ENCODE measurements at regions not wholly inside any gene's neighbourhood (a gene's known extent, or its start where the extent isn't known, plus 50 kb on each side); places are given as distances from the start of the nearest gene placed in this dataset.
"Not testable (repeated sequence)": the region's sequence is repeated elsewhere in the genome, so short reads cannot be mapped to it uniquely, and the experiment has no call there.

DNA sequence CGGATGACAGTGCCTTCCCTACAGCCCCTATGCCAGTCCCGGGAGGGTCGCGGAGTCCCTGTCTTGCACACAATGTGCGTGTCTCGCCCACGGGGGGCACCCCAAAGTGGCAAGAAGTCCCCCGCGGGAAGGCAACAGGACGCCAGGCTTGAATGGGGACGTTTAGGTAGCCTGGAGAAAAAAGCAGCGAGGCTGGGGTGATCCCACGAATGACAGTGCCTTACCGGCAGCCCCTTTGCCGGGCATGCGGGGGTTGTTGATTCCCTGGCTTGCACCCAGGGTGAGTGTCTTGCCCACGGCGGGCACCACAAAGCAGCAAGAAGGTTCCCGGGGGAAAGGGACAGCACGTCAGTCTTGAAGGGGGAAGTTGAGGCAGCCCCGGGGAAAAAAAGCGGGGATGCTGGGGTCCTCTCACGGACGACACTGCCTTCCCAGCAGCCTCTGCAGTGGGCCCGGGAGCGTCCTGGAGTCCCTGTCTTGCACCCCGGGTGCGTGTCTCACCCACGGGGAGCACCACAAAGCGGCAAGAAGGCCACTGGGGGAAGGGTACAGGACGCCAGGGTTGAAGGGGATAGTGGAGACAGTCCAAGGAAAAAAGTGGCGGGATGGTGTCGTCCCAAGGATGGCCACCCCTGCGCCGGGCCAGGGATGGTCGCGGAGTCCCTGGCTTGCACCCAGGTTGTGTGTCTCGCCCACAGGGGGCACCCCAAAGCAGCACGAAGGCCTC, 156.8 kb upstream of the ALG10B start:
- DNase-seq, result peak; percentile 39

DNA sequence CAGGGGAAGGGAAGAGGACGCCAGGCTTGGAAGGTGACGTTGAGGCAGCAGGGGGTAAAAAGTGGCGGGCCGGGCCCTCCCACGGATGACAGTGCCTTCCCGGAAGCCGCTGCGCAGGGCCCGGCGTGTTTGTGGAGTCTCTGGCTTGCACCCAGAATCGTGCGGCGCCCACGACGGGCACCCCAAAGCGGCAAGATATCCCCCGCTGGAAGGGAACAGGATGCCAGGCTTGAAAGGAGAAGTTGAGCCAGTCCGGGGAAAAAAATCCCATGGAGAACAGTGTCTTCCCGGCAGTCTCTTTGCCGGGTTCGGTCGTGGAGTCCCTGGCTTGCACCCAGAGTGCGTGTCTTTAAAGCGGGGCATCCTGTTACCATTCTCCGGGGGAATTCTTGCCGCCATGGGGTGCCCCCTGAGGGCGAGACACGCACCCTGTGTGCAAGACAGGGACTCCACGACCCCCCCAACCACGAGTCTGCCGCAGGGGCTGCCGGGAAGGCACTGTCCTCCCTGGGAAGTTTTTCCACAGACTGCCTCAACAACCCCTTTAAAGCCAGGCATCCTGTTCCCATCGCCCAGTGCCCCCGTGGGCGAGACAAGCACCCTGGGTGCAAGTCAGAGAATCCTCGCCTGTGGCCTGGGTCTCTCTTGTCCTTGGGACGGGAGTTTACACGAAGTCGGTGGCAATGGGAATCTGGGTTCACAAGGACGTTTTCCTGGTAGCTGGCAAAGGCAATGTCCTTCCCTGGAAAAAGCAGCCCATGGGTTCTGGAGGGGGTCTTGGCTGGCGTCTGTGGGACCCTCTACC, 156.1 kb upstream of the ALG10B start:
- DNase-seq, result peak; percentile 62

DNA sequence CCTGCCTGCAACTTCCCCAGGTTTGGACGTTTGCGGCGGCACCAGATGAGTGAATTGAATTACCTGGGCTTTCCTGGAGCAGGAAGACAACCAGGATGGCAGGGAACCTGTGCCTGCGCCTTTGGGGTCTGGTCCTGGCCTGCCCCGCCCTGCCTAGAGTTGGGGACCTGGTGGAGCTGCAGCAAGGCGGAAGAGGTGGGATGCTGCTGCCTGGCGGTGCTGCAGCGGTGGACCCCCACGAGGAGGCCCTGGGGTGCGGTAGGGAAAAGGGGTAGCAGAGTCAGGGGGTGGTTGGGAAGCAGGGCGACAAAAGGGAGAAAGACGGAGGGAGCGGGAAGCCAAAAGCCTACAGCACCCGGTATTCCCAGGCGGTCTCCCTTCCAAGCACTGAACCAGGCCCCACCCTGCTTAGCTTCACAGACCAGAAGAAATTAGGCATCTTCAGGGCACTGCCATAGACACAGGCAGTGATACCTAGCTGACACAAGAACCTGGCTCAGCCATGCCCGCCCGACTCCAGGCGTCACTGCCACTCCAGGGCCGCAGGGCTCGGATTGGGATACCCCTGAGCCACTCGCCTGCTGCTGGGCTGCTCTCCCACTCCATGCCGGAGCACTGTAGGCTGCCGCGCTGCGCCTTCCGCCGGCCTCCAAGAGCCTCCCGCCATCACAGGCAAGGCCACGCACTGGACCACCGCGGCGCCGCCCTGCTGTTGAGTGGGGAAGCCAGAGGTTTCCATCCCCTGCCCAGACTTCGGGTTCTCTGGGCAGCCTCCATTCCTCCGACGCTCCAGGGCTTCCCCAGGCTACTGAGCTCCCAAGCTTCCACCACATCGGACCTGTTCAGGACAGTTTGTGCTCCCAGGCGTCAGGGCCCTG, 155.2 kb upstream of the ALG10B start:
- peak; percentile 15 for DNase-seq

DNA sequence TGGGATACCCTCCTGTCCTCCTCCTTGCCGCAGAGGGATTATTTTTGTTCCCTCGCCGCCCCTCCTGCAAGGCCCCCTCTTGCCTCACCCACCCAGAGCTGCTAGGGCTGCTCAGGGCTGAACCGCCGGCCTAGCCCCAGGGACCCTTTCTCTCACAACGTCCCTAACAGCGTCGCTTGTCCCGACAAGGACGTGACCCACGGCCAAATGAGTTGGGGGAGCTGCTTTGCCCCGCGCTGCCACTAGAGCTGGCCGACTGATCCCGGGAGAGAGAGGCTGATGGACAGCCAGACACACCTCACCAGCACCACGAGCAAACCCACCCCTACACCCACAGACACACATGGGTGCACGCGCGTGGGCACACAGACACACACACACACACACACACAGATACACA, 154.6 kb upstream of the ALG10B start:
- DNase-seq, result no peak

DNA sequence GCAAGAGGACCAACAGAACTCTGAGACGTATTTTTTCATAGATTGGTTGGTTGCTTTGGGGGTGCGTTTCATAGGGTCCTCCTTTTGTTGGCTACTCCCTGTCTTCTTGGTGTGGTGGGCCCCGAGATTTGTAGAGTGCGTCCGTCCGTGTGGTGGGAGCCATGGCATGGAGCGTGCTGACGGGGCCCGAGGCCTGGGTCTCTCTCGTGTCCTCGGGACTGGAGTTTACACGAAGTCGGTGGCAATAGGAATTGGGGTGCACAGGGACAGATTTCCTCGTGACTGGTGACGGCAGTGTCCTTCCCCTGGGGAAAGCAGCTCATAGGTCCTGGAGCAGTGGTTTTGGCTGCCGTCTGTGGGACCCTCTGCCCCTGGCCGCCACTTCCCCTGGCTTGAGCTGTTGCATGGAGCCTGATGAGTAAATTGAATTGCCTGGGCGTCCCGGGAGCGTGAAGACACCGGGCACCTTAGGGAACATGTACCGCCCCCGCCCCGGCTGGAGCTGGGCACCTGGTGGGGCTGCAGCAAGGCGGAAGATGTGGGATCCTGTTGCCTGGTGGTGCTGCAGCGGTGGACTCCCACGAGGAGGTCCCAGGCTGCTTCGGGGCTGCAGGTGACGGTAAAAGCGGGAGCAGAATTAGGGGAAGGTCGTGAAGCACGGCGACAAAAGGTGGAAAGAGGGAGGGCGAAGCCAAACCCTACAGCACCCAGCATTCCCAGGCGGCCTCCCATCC, 153.7 kb upstream of the ALG10B start:
- no peak for DNase-seq

DNA sequence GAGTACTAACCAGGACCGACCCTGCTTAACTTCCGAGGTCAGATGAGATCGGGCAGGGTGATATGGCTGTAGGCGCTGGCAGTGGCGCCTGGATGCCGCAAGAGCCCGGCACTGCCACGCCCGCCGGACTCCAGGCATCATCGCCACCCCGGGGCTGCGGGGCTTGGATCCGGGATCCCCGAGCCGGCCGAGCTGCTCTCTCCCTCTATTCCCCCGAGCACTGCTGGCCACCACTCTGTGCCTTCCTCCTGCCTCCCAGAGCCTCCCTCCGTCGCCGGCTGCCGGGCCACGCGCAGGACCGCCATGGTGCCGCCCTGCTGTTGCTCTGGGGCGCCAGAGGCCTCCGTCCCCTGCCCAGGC, 153.2 kb upstream of the ALG10B start:
- DNase-seq, result peak; percentile 15

DNA sequence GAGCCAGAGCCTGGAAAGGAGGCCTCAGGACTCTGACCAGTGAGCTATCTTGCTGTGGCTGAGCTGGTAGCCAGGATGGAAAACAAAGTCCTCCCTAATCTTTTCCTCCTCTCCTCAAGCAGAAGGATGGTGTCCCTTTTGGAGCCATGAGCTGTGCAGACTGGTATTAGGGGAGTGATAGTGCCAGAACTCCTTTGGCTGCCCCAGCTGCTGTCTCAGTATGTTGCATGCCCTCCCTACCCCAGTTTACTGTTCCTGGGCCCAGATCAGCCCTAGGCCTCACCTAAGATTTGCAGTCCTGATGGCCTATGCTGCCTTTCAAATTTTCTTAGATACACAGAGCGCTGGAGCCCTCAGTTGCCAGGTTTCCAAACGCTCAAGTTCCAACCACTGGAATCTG, 150.3 kb upstream of the ALG10B start:
- DNase-seq, result no peak

DNA sequence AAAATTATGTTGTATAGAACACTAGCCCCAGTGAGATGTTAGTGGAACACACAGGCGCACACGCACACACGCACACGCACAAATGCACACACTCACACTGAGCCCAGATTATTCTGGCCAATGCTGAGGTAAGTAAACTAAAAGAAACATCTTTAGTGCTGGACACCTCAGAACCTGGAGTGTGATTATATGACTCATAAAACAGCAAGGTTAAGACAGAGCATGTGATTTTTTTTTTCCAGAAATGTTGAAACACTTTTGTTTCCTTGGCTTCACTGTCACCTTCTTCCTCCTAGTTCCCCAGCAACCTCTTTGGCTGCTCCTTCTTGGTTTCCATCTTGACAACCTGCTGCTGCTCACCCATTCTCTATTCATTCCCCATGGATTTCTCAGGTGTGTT, 141.0 kb upstream of the ALG10B start:
- no peak for DNase-seq

DNA sequence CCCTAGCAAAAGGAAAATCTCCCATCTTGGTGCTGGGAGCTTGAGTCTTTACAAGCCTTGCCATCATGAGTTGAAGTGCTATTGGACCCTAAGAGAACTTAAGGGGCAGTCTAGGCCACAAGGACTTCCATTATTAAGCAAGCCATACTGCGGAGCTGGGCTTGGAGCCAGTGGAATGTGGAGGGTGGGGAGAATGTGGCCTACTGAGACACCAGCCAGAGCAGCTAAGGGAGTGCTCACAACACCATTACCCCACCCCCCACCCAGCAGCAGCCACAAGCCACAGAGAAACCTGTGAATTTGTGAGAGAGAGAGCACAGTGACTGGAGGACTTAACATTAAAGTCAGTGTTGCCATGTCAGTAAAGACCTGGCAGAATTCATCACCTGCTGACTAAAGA, 133.0 kb upstream of the ALG10B start:
- DNase-seq, result not testable (repeated sequence)

DNA sequence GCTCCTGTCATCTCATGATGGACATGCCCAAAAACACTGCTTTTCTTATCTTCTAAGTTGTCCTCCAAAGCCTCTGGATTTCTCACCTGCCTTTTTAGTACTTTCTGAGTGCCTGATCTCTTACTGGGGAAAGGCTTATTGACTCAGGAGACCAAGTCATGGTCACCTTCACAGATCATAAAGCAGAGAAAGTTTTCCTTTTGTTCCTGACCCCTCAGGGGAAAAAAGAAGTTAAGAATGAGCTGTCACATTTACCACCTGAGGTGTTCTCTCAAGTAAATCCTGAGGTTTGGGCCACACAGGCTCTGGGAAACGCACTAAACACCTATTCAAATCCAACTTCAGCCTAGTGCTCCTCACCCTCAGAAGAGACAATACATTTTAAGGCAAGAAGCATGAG, 119.3 kb upstream of the ALG10B start:
- not testable (repeated sequence) for DNase-seq

DNA sequence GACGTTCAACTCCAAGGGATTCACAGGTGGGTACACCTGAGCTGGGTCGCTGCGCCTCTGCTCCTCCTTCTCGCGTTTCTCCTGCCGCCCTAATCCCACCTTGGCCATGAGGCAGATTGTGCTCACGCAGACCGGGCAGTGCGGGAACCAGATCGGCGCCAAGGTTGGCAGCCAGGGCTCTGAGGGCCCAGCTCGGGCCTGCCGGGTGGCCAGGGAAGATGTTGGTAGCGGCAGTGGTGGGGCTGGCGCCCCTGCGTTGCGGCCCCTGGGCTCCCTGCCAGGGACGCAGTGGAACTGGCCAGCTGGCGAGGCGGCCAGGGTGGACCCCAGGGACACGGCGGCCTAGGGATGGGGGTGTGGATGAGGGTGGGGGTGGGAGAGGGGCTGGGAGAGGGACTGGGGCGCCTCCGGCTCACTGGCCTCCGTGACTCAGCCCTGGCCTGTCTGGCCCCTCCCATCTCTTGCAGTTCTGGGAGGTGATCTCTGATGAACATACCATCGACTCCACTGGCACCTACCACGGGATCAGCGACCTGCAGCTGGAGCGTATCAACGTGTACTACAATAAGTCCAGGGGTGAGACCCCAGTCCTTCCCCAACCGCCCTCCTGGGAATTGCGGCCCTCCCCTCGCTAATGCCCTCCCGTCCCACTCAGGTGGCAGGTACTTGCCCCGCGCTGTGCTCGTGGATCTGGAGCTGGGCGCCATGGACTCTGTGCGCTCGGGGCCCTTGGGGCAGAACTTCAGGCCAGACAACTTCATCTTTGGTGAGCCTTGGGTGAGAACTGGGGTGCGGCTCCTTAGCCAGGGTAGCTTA, 114.9 kb upstream of the ALG10B start:
- DNase-seq, result peak; percentile 56

DNA sequence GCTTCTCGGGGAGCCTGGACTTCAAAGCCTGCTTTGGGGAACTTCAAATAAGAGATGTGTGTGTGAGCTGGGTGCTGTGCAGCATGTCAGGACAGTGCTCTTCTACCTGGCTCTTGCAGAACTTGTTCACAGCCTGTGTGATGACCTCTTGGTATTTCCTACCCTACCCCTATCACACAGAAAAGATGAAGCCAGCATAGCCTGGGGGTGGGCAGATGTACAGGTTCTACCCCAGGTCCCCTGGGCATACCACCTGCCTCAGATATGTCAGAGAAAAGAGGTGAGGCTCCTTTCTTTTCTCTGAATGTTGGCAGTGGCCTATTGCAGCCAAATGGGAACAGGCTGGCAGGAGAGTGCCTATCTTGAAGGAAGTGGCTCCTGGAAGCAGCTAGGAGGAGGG, 111.7 kb upstream of the ALG10B start:
- DNase-seq, result no peak

DNA sequence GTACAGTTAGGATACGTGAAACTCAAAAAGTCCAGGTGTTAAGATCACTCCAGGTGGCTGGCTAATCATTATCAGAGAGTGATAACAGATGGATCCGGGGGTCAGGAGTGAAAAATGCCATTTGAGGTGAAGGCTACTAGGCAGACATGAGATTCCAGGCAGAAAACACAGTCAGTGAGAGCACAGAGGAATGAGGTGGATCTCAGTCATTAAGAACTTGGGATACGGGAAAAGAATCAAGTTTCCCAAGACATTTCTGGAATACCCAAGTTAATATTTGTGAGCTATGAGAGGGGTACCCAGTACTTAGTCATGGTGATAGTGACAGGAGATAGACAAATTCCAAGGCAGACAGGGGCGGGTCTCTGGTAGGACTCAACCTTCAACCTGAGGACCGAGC, 94.6 kb upstream of the ALG10B start:
- peak; percentile 4 for DNase-seq

DNA sequence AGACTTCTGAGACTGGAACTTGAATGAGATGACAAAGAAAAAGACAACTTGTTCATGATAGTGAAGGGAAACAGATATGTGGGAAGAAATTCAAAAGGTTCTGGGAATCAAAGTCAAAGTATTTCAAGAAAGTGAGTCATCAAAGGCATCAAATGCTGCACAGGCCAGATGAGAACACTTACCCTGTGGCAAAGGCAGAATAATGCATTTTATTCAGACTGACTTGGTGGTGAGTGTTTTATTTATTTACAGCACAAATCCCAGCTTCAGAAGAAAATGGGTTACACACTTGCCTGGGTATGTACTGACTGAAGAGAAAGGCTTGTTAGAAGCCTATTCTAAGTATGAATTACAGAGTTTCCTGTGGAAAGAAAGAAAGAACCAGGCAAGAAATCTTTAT, 78.2 kb upstream of the ALG10B start:
- DNase-seq, result not testable (repeated sequence)

DNA sequence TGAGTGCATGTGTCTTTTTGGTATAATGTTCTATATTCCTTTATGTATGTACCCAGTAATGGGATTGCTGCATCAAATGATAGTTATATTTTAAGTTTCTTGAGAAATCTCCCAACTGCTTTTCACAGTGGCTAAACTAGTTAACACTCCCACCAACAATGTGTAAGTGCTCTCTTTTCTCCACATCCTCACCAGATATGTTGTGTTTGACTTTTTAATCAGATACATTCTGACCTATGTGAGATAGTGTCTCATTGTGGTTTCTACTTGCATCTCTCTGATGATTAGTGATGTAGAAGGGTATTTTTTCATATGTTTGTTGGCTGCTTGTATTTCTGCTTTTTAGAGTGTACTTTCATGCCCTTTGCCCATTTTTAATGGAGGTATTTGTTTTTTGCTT, 62.8 kb upstream of the ALG10B start:
- DNase-seq, result no peak

DNA sequence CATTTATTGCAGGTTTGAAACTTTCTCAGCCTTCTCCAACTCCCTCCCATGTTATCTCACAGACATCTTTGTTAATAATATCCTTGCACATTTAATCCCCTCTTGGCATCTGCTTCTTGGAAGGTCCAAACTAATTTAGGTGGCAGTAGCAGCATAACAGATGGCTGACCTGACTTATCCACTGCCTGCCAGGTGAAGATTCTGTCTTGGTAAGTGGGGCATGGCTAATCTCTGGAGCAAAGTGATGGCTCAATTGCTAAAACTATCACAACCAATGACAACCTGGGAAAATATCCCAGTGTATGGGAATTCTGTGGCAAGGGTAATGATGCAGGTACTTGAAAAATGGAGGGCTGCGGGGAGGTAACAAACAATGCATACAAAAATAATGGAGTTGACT, 58.2 kb upstream of the ALG10B start:
- DNase-seq, result no peak

All from DMS53 (cell line).